CD14-positive monocyte (primary cell): ENCODE measurements at regions not wholly inside any gene's neighbourhood (a gene's known extent, or its start where the extent isn't known, plus 50 kb on each side); places are given as distances from the start of the nearest gene placed in this dataset.
A peak's percentile ranks its signal among the peaks of the same experiment; 100 is the strongest.

Experiments used
- DNase-seq, 3 donors: peaks; one replicate each; pipeline ENCODE4 v3.0.0-alpha.2; 2011 to 2022
- H2AFZ ChIP-seq: 2 replicates; pipeline ENCODE4 v1.6.0; 2012; ENCODE audit warnings: mild to moderate bottlenecking, low read depth, low read length, inconsistent platforms; ENCODE audit not compliant: insufficient read depth, poor library complexity, severe bottlenecking
- H3K27ac ChIP-seq, 2 donors: 1 replicate in 1 of 2; 2 replicates in 1 of 2; pipeline ENCODE4 v1.5.1; 2012 to 2013; ENCODE audit warnings: low read length in 2 of 2, control low read depth in 1 of 2, inconsistent platforms in 1 of 2, low read depth in 1 of 2, mild to moderate bottlenecking in 1 of 2
- H3K27me3 ChIP-seq, 2 donors: one replicate each; pipeline versions ENCODE4 v1.6.0 to v1.6.1; 2011 to 2013; ENCODE audit warnings: low read length in 2 of 2; ENCODE audit not compliant: control insufficient read depth in 2 of 2, insufficient read depth in 2 of 2
- H3K36me3 ChIP-seq, 2 donors: replicated peaks in 1 of 2; 1 replicate in 1 of 2; 2 replicates in 1 of 2; pipeline versions ENCODE4 v1.5.1 to v1.6.1; 2012 to 2013; ENCODE audit warnings: low read length in 2 of 2, control low read depth in 1 of 2, inconsistent platforms in 1 of 2, mild to moderate bottlenecking in 1 of 2; ENCODE audit not compliant: insufficient read depth in 2 of 2, control insufficient read depth in 1 of 2
- H3K4me1 ChIP-seq, 2 donors: 1 replicate in 1 of 2; 2 replicates in 1 of 2; pipeline versions ENCODE4 v1.5.1 to v1.6.1; 2012 to 2013; ENCODE audit warnings: low read length in 2 of 2, control low read depth in 1 of 2, inconsistent platforms in 1 of 2, mild to moderate bottlenecking in 1 of 2, moderate library complexity in 1 of 2; ENCODE audit not compliant: insufficient read depth in 2 of 2, control insufficient read depth in 1 of 2
- H3K4me2 ChIP-seq: replicated peaks from 2 replicates; pipeline ENCODE3; 2012; ENCODE audit warnings: low read length, moderate library complexity, mild to moderate bottlenecking; ENCODE audit not compliant: poor library complexity, severe bottlenecking; ENCODE audit errors: extremely low read depth
- H3K4me3 ChIP-seq, 3 experiments: fragments of 200-600 bp in 1 of 3; sonication (generic) in 1 of 3; replicated peaks in 1 of 3; 1 replicate in 2 of 3; 2 replicates in 1 of 3; pipeline ENCODE4 v1.5.1; 2011 to 2013; ENCODE audit warnings: low read length in 3 of 3, mild to moderate bottlenecking in 3 of 3, control low read depth in 2 of 3, low read depth in 2 of 3, inconsistent platforms in 1 of 3, moderate library complexity in 1 of 3
- H3K79me2 ChIP-seq: 2 replicates; pipeline ENCODE4 v1.6.0; 2012; ENCODE audit warnings: mild to moderate bottlenecking, control low read depth, inconsistent platforms, low read length, moderate library complexity; ENCODE audit not compliant: insufficient read depth
- H3K9ac ChIP-seq: 2 replicates; pipeline ENCODE4 v1.6.0; 2017; ENCODE audit warnings: low read length, mild to moderate bottlenecking; ENCODE audit not compliant: insufficient read depth, poor library complexity, severe bottlenecking
- H3K9me3 ChIP-seq, 2 donors: replicated peaks in 1 of 2; 1 replicate in 1 of 2; 2 replicates in 1 of 2; pipeline versions ENCODE4 v1.5.1 to v1.6.1; 2012 to 2013; ENCODE audit warnings: low read length in 2 of 2, control low read depth in 1 of 2; ENCODE audit not compliant: control insufficient read depth in 1 of 2, insufficient read depth in 1 of 2
- H4K20me1 ChIP-seq: 2 replicates; pipeline ENCODE4 v1.6.0; 2012; ENCODE audit warnings: mild to moderate bottlenecking, low read length, control low read depth, moderate library complexity; ENCODE audit not compliant: insufficient read depth
- H3K27ac Mint-ChIP-seq, 7 donors: one replicate each; pipeline ENCODE4 v1.8.0; 2020; ENCODE audit warnings: mild to moderate bottlenecking in 7 of 7, mixed read lengths in 7 of 7, moderate library complexity in 6 of 7, inconsistent platforms in 2 of 7
- H3K27me3 Mint-ChIP-seq, 3 donors: one replicate each; pipeline ENCODE4 v1.8.0; 2021 to 2022; ENCODE audit warnings: low read depth in 3 of 3, mild to moderate bottlenecking in 3 of 3, mixed read lengths in 3 of 3, moderate library complexity in 3 of 3, inconsistent platforms in 1 of 3
- H3K36me3 Mint-ChIP-seq, 2 donors: one replicate each; pipeline ENCODE4 v1.8.0; 2020; ENCODE audit warnings: mixed read lengths in 2 of 2, inconsistent platforms in 1 of 2, mild to moderate bottlenecking in 1 of 2
- H3K4me1 Mint-ChIP-seq: one replicate; pipeline ENCODE4 v1.8.0; 2020; ENCODE audit warnings: mild to moderate bottlenecking, mixed read lengths
- H3K4me3 Mint-ChIP-seq, 2 donors: one replicate each; pipeline ENCODE4 v1.8.0; 2020; ENCODE audit warnings: mild to moderate bottlenecking in 2 of 2, mixed read lengths in 2 of 2, moderate library complexity in 1 of 2
- H3K9me3 Mint-ChIP-seq, 7 donors: one replicate each; pipeline ENCODE4 v1.8.0; 2020 to 2022; ENCODE audit warnings: mixed read lengths in 7 of 7, mild to moderate bottlenecking in 6 of 7, moderate library complexity in 6 of 7, inconsistent platforms in 2 of 7
- WGBS: methylation state at CpG from one replicate; pipeline ENCODE4 v1.1.5; 2013; ENCODE audit warnings: missing lambda C conversion rate; ENCODE audit not compliant: insufficient coverage; 5-methylcytosine and 5-hydroxymethylcytosine counted together
- intact Hi-C, 2 donors: fragments of 100-400 bp; cut with micrococcal nuclease; formaldehyde crosslinking; loops; one replicate each; pipeline versions ENCODE4 v1.15.0 to v1.15.1; 2023
- TF ChIP-seq, protein P1 (sequence below): fragments of 200-600 bp; IDR thresholded peaks from one replicate; pipeline ENCODE4 v1.8.0; 2022; ENCODE audit warnings: antibody characterized with exemption, mild to moderate bottlenecking

DNA sequence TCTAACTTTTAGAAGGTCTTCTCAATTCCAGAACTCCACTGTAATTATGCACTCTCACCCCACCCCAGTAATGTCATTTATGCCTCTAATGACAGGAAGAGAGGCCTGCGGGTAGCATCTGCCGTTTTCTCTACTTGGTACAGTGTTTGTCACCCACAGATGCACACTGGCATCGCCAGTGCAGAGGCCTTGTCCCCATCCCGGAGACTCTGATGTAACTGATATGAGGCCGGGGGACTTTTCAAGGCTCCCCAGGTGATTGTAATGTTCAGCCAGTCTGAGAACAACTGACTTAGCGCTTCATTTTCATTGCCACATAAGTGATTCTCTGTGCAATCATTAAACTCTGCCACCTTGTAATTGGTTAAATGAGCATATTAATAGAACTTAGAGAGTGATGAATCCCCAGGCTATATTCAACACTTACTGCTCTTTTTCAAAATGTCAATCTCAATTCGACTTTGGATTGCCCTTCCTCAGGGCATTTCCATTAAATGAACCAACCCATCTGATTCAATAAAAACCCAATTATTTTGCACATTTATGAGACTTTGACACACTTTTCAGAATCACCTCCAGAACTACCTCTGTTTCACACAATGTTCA is 113.2 kb downstream of the HERPUD2 start:
- Mint-ChIP-seq H3K4me1 (peaks cover under 1% of the 10 kb centered on the region), H3K36me3 (peaks cover 0 to 1% of the 10 kb centered on the region in 2 donors), H3K9me3 (peaks cover 0 to 9% (median 2%) of the 10 kb centered on the region in 7 donors), H3K27me3 (peaks cover 7 to 13% (median 10%) of the 10 kb centered on the region in 3 donors), H3K27ac (peak overlapping the region in 1 of 7 donors; percentile 6), H3K4me3 (no peak overlapping the region)
- peaks cover 0 to 2% of the 10 kb centered on the region in 2 donors for H3K27me3 ChIP-seq
- H3K4me2 ChIP-seq, result no peak overlapping the region
- H3K9me3 ChIP-seq, result no peaks in the 10 kb centered on the region
- no peak overlapping the region for H3K4me3 ChIP-seq
- intact Hi-C loops, result no loop called here
- H3K79me2 ChIP-seq, result no peaks in the 10 kb centered on the region
- H3K4me1 ChIP-seq, result peaks cover 0 to under 1% of the 10 kb centered on the region in 2 donors
- no peak overlapping the region for H3K9ac ChIP-seq
- 92% methylated on average over 5 of the region's 7 CpGs for WGBS
- TF ChIP-seq, protein P1, sequence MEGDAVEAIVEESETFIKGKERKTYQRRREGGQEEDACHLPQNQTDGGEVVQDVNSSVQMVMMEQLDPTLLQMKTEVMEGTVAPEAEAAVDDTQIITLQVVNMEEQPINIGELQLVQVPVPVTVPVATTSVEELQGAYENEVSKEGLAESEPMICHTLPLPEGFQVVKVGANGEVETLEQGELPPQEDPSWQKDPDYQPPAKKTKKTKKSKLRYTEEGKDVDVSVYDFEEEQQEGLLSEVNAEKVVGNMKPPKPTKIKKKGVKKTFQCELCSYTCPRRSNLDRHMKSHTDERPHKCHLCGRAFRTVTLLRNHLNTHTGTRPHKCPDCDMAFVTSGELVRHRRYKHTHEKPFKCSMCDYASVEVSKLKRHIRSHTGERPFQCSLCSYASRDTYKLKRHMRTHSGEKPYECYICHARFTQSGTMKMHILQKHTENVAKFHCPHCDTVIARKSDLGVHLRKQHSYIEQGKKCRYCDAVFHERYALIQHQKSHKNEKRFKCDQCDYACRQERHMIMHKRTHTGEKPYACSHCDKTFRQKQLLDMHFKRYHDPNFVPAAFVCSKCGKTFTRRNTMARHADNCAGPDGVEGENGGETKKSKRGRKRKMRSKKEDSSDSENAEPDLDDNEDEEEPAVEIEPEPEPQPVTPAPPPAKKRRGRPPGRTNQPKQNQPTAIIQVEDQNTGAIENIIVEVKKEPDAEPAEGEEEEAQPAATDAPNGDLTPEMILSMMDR, result no peak
- no peaks in the 10 kb centered on the region for H4K20me1 ChIP-seq
- no peak for DNase-seq
- H3K36me3 ChIP-seq, result no peaks in the 10 kb centered on the region
- H3K27ac ChIP-seq, result no peak overlapping the region
- H2AFZ ChIP-seq, result no peak overlapping the region

DNA sequence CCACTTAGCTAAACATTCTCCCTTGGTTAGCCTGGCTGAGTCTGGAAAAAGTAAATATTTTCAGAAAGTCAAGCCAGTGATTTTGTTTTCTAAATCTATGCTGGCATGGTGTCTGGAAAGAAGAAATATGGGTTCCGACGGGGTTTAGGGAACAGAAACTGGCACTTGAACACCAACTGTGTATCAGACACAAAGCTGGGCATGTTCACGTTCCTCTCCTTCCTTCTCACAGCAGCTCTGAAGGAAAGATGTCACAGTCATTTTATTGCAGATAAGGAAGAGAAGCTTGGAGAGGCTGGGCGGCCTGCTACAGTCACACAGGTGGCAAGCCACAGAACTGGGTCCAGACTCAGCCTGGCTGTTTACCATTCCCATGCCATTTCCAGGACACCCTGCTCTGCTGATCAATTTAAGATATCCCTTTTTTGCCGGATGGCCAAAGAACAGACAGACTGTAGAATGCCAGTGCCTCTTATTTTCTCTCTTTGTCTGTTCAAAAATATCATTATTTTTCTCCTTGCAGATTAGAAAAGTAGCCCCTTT is 118.8 kb downstream of the HERPUD2 start:
- Histone ChIP-seq H3K27me3 (no peaks in the 10 kb centered on the region), H3K36me3 (no peaks in the 10 kb centered on the region), H4K20me1 (no peaks in the 10 kb centered on the region), H3K79me2 (no peaks in the 10 kb centered on the region), H2AFZ (no peak overlapping the region), H3K4me3 (no peak overlapping the region), H3K27ac (peak overlapping the region; percentile 48 to 55), H3K9me3 (no peaks in the 10 kb centered on the region), H3K4me1 (peaks cover 33 to 35% of the 10 kb centered on the region in 2 donors), H3K4me2 (no peak overlapping the region), H3K9ac (no peak overlapping the region)
- peaks cover 35% of the 10 kb centered on the region for H3K4me1 Mint-ChIP-seq
- intact Hi-C loops, result no loop called here
- no CpG with 5 or more reads among the region's 5 CpGs for WGBS
- peaks cover 0 to 4% (median 3%) of the 10 kb centered on the region in 3 donors for H3K27me3 Mint-ChIP-seq
- H3K27ac Mint-ChIP-seq, result peak overlapping the region in 5 of 7 donors; percentile 33 to 79 (median 63)
- peak; percentile 29 to 42 (median 39) for DNase-seq
- H3K9me3 Mint-ChIP-seq, result peaks cover 0 to 8% (median 4%) of the 10 kb centered on the region in 7 donors
- H3K36me3 Mint-ChIP-seq, result peaks cover 0 to 2% of the 10 kb centered on the region in 2 donors
- no peak overlapping the region for H3K4me3 Mint-ChIP-seq
- TF ChIP-seq, protein P1, result no peak
